ENCODE measurements at regions not wholly inside any gene's neighbourhood (a gene's known extent, or its start where the extent isn't known, plus 50 kb on each side); places are given as distances from the start of the nearest gene placed in this dataset.

DNA sequence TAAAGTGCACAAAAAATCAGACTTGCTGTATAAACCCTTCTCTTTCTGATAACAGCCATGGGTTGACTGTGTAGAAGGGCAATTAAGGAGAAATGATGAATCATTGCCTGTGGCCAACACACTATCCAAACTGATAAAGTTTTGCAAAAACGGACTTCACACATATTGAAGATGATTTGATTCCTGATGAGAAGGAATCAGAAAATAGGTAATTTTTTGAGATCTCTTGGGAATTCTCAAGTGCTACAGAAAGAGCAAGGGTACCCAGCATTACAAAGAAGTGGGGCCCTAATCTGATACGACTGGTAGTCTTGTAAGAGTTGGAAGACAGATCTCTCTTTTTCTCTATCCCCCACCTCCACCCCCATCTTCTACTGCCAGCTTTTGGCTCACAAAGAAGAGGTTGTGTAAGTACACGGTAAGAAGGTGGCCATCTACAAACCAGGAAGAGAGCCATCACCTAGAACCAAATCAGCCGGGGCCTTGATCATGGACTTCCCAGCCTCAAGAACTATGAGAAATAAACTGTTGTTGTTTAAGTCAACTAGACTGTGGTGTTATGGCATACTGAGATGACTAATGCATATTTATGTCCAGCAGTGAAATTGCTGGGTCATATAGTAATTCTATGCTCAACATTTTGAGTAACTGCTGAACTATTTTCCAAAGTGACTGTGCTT lies 254.7 kb downstream of the EDEM1 start:
- H3K4me3 ChIP-seq (ENCODE audit: low read depth, low read length): no peak overlapping the region
- TF ChIP-seq, protein P1, sequence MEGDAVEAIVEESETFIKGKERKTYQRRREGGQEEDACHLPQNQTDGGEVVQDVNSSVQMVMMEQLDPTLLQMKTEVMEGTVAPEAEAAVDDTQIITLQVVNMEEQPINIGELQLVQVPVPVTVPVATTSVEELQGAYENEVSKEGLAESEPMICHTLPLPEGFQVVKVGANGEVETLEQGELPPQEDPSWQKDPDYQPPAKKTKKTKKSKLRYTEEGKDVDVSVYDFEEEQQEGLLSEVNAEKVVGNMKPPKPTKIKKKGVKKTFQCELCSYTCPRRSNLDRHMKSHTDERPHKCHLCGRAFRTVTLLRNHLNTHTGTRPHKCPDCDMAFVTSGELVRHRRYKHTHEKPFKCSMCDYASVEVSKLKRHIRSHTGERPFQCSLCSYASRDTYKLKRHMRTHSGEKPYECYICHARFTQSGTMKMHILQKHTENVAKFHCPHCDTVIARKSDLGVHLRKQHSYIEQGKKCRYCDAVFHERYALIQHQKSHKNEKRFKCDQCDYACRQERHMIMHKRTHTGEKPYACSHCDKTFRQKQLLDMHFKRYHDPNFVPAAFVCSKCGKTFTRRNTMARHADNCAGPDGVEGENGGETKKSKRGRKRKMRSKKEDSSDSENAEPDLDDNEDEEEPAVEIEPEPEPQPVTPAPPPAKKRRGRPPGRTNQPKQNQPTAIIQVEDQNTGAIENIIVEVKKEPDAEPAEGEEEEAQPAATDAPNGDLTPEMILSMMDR (IDR thresholded peaks at IDR 0.05; ENCODE audit: insufficient read depth, low read length): no peak
- no peak for DNase-seq (ENCODE audit: low read depth)

DNA sequence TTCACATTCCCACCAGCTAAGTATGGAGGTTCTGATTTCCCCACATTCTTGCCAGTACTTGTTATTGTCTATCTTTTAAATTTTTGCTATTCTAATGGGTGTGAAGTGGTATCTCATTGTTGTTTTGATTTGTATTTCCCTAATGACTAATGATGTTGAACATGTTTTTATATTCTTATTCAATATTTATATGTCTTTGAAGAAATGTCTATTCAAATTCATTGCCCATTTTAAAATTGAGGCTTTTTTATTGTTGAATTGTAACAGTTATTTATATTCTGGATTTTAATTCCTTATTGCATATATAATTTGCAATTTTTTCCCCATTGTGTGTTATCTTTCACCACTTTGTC lies 255.3 kb downstream of the EDEM1 start:
- DNase-seq (ENCODE audit: low read depth): no peak
- TF ChIP-seq, protein P1 (IDR thresholded peaks at IDR 0.05; ENCODE audit: insufficient read depth, low read length): no peak
- no peak overlapping the region for H3K4me3 ChIP-seq (ENCODE audit: low read depth, low read length)

DNA sequence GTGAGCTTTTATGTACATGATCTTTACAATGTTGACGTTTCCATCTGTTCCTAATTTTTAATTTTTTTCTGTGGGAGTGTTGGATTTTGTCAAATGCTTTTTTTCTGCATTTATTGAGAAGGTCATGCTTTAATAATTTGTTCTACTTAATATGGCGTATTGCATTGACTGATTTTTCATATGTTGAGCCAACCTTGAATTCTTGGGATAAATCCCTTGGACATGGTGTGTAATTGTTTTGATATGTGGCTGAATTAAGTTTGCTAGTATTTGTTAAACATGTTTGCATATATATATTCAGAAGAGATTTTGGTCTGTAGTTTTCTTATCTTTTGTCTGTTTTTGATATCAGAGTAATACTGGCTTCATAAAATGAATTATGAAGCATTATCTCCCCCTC lies 256.7 kb downstream of the EDEM1 start:
- H3K4me3 ChIP-seq (ENCODE audit: low read depth, low read length): no peak overlapping the region
- TF ChIP-seq, protein P1 (IDR thresholded peaks at IDR 0.05; ENCODE audit: insufficient read depth, low read length): no peak
- DNase-seq (ENCODE audit: low read depth): no peak

DNA sequence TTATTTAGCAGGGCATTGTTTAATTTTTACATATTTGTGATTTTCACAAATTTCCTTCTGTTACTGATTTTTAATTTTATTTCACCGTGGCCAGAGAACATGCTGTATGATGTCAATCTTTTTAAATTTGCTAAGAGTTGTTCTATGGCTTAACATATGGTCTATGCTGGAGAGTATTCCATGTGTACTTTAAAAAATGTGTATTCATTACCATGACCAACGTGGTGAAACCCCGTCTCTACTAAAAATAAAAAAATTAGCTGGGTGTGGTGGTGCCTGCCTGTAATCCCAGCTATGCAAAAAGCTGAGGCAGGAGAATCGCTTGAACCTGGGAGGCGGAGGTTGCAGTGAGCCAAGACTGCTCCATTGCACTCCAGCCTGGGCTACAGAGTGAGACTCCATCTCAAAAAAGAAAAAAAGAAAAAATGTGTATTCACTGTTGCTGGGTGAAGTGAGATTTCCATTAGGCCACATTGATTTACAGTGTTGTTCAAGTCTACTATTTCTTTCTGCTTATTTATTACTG lies 258.2 kb downstream of the EDEM1 start:
- no peak for DNase-seq (ENCODE audit: low read depth)
- TF ChIP-seq, protein P1 (IDR thresholded peaks at IDR 0.05; ENCODE audit: insufficient read depth, low read length): no peak
- H3K4me3 ChIP-seq (ENCODE audit: low read depth, low read length): no peak overlapping the region

DNA sequence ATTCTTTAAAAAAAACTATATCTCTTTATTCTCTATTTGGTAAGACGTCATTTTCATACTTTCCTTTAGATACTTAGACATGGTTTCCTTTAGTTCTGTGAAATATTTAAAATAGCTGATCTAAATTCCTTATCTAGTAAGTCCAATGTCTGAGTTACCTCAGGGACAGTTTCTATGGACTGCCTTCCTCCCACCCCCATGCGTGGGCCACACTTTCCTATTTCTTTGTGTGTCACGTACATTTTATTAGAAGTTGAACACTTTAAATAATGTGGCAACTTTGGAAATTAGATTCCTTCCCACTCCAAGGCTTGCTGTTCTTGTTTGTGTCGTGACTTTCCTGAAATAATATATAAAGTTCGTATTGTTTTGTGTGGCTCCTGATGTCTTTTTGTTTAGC lies 260.7 kb downstream of the EDEM1 start:
- H3K4me3 ChIP-seq (ENCODE audit: low read depth, low read length): no peak overlapping the region
- TF ChIP-seq, protein P1 (IDR thresholded peaks at IDR 0.05; ENCODE audit: insufficient read depth, low read length): no peak
- DNase-seq (ENCODE audit: low read depth): no peak

DNA sequence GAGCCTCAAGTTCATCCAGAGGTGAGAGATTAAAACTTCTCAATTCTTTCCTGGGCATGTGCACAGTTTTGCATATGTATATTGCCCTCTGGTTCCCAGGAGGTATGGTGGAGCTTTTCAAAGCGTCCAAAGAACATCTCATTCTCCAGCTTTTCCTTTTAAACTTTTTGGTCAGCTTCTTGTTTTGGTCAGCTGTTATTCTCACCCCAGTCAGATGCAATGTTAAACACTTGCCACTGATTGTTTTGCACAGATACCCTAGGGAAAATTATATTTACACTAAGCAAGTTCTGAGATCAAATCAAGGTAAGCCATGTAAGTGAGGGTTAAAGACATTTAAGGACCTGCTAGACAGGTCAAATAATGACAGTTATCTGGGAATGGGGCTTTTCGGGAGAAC lies 261.3 kb downstream of the EDEM1 start:
- no peak overlapping the region for H3K4me3 ChIP-seq (ENCODE audit: low read depth, low read length)
- DNase-seq (ENCODE audit: low read depth): no peak
- TF ChIP-seq, protein P1 (IDR thresholded peaks at IDR 0.05; ENCODE audit: insufficient read depth, low read length): no peak

DNA sequence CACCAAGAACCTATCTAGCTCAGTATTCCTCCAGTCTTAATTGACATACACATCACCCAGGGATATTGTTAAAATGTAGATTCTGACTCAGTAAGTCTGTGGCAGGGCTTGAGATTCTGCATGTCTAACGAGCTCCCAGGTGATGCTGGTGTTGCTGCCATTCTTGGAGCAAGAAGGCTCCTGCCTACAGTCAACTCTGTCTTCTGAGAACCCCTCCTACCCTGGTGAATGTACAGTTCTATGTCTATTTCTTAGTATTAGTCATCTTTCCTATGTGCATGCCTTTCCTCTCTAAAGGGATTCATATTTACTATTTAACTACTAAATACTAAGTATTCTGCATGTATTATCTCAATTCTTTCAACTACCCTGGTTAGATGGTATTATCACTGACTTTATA lies 268.7 kb downstream of the EDEM1 start:
- H3K4me3 ChIP-seq (ENCODE audit: low read depth, low read length): no peak overlapping the region
- DNase-seq (ENCODE audit: low read depth): no peak
- TF ChIP-seq, protein P1 (IDR thresholded peaks at IDR 0.05; ENCODE audit: insufficient read depth, low read length): no peak
